Erythroblast (primary cell): ENCODE measurements at regions not wholly inside any gene's neighbourhood (a gene's known extent, or its start where the extent isn't known, plus 50 kb on each side); places are given as distances from the start of the nearest gene placed in this dataset.

Experiments
- GATA1 ChIP-seq: IDR thresholded peaks from 2 replicates; pipeline ENCODE4 v1.6.1; 2011; ENCODE audit warnings: low read depth, mild to moderate bottlenecking, control low read depth, low read length, moderate library complexity
- POLR2A ChIP-seq: IDR thresholded peaks from 2 replicates; pipeline ENCODE4 v1.6.1; 2011; ENCODE audit warnings: mild to moderate bottlenecking, low read length

DNA sequence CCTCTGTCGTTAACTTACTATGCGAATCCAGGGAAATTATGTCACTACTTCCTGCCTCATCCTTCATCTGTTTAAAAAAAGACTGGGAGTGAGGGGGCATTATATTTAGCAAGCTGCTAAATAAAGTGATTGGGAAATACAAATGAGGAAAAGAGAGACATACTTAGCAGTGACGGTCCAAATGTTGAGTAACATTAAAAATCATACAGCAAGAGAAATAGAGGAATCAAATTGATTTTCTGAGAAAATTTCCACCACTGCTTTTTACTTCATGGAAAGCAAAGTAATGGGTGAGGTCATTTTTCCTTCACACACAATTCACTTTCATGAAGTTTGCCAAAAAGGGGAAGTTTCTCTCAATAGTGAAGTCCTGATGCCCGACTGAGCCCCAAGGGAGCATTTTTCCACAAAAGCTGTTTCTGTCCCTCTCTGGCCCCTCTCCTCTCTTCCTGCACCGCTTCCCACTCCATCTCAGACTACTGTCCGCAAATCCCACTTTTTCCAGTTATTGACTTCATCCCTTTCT, 61.9 kb upstream of the ADO start:
- TF ChIP-seq POLR2A, result no peak
- no peak for TF ChIP-seq GATA1
